Fibroblast of pulmonary artery (primary cell): ENCODE measurements at regions not wholly inside any gene's neighbourhood (a gene's known extent, or its start where the extent isn't known, plus 50 kb on each side); places are given as distances from the start of the nearest gene placed in this dataset.

Experiments used
- DNase-seq: peaks from one replicate; pipeline ENCODE4 v3.0.0-alpha.2; 2010; ENCODE audit warnings: low read depth
- H3K4me3 ChIP-seq: replicated peaks from 2 replicates; pipeline ENCODE4 v1.5.1; 2011; ENCODE audit warnings: low read depth, mild to moderate bottlenecking, control low read depth, low read length, moderate library complexity
- CTCF ChIP-seq: IDR thresholded peaks from 2 replicates; pipeline ENCODE4 v1.5.1; 2011; ENCODE audit warnings: mild to moderate bottlenecking, control low read depth, low read length, inconsistent platforms; ENCODE audit errors: missing control alignments

- H3K4me3 ChIP-seq: no peak overlapping the region
- DNase-seq: no peak
- no peak for TF ChIP-seq CTCF
Measured at GRCh38 chr10:83801983-83802382, 337.3 kb upstream of the GHITM start.

GRCh38 chr10:83806717-83807116, 332.6 kb upstream of the GHITM start:
- no peak overlapping the region for H3K4me3 ChIP-seq
- no peak for DNase-seq
- TF ChIP-seq CTCF: no peak

- no peak overlapping the region for H3K4me3 ChIP-seq
- no peak for DNase-seq
- no peak for TF ChIP-seq CTCF
Measured at GRCh38 chr10:83809001-83809400, 330.3 kb upstream of the GHITM start.

- no peak for DNase-seq
- no peak overlapping the region for H3K4me3 ChIP-seq
- no peak for TF ChIP-seq CTCF
Measured at GRCh38 chr10:83816942-83817341, 322.4 kb upstream of the GHITM start.

- TF ChIP-seq CTCF: no peak
- no peak for DNase-seq
- H3K4me3 ChIP-seq: no peak overlapping the region
Measured at GRCh38 chr10:83817797-83818196, 321.5 kb upstream of the GHITM start.

- DNase-seq: no peak
- no peak overlapping the region for H3K4me3 ChIP-seq
- TF ChIP-seq CTCF: no peak
Measured at GRCh38 chr10:83819609-83820008, 319.7 kb upstream of the GHITM start.

- TF ChIP-seq CTCF: no peak
- H3K4me3 ChIP-seq: no peak overlapping the region
- peak; percentile 72 for DNase-seq
Measured at GRCh38 chr10:83820033-83820432, 319.3 kb upstream of the GHITM start.
